OCI-LY3 (cell line): ENCODE measurements at regions not wholly inside any gene's neighbourhood (a gene's known extent, or its start where the extent isn't known, plus 50 kb on each side); places are given as distances from the start of the nearest gene placed in this dataset.

Experiments used
- EZH2phosphoT487 ChIP-seq: fragments of 200-600 bp; shearing (Covaris generic); IDR thresholded peaks from 2 replicates; pipeline ENCODE4 v1.6.1; 2018; ENCODE audit warnings: antibody characterized with exemption, mixed run types, low read depth
- TF ChIP-seq, protein P1 (sequence below): fragments of 200-600, 300-600 bp; sonication (generic); IDR thresholded peaks from 2 replicates; pipeline ENCODE4 v1.5.1; 2014; ENCODE audit warnings: antibody characterized with exemption, low read length, low read depth

DNA sequence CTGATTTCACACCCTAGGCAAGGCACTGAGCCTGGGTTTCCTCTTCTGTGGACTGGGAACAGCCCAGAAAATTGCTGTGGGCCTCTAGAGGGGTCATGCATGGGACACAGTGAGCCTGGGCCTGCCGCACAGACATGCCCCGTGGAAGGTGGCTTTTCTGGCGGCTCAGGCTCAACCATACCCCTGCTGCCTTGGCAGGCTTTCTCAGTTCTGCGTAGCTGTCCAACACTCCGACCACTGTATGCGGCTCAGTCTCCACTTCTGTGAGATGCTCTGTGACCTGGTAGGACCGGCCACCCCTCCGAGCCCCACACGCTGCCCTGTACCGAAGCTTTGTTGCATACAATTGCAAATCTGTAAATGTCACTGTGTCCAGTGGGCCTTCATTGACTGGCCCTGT is 126.3 kb downstream of the UQCRFS1 start:
- TF ChIP-seq, protein P1, sequence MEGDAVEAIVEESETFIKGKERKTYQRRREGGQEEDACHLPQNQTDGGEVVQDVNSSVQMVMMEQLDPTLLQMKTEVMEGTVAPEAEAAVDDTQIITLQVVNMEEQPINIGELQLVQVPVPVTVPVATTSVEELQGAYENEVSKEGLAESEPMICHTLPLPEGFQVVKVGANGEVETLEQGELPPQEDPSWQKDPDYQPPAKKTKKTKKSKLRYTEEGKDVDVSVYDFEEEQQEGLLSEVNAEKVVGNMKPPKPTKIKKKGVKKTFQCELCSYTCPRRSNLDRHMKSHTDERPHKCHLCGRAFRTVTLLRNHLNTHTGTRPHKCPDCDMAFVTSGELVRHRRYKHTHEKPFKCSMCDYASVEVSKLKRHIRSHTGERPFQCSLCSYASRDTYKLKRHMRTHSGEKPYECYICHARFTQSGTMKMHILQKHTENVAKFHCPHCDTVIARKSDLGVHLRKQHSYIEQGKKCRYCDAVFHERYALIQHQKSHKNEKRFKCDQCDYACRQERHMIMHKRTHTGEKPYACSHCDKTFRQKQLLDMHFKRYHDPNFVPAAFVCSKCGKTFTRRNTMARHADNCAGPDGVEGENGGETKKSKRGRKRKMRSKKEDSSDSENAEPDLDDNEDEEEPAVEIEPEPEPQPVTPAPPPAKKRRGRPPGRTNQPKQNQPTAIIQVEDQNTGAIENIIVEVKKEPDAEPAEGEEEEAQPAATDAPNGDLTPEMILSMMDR = no peak
- no peak for TF ChIP-seq EZH2phosphoT487
